Mucosa of rectum (tissue), 2 donors: ENCODE measurements at regions not wholly inside any gene's neighbourhood (a gene's known extent, or its start where the extent isn't known, plus 50 kb on each side); places are given as distances from the start of the nearest gene placed in this dataset.

Experiments used
- H3K27ac ChIP-seq, 2 donors: one replicate each; pipeline ENCODE4 v1.7.0; 2013; ENCODE audit warnings: inconsistent platforms in 2 of 2, low read depth in 2 of 2, low read length in 2 of 2
- H3K27me3 ChIP-seq, 2 donors: one replicate each; pipeline ENCODE4 v1.7.0; 2013; ENCODE audit warnings: low read length in 2 of 2; ENCODE audit not compliant: control insufficient read depth in 2 of 2, insufficient read depth in 2 of 2
- H3K36me3 ChIP-seq, 2 donors: one replicate each; pipeline ENCODE4 v1.7.0; 2013; ENCODE audit warnings: low read length in 2 of 2; ENCODE audit not compliant: control insufficient read depth in 2 of 2, insufficient read depth in 2 of 2
- H3K4me1 ChIP-seq, 2 donors: one replicate each; pipeline ENCODE4 v1.7.0; 2013; ENCODE audit warnings: low read length in 2 of 2, mild to moderate bottlenecking in 1 of 2; ENCODE audit not compliant: control insufficient read depth in 2 of 2, insufficient read depth in 2 of 2
- H3K4me3 ChIP-seq, 2 donors: one replicate each; pipeline ENCODE4 v1.7.0; 2013; ENCODE audit warnings: low read length in 2 of 2
- H3K9ac ChIP-seq, 2 donors: one replicate each; pipeline ENCODE4 v1.7.0; 2013; ENCODE audit warnings: low read length in 2 of 2, low read depth in 1 of 2, mild to moderate bottlenecking in 1 of 2
- H3K9me3 ChIP-seq, 2 donors: one replicate each; pipeline ENCODE4 v1.7.0; 2013; ENCODE audit warnings: low read length in 2 of 2; ENCODE audit not compliant: control insufficient read depth in 2 of 2
- donor health status: healthy.
- donor health status: Normal muscosa, but diverticular disease.

- Histone ChIP-seq H3K27me3 (no peaks in the 10 kb centered on the region), H3K27ac (no peak overlapping the region), H3K4me3 (no peak overlapping the region), H3K36me3 (no peaks in the 10 kb centered on the region), H3K4me1 (no peaks in the 10 kb centered on the region), H3K9ac (no peak overlapping the region), H3K9me3 (no peaks in the 10 kb centered on the region)
Observed at GRCh38 chr2:196314157-196314556, 142.8 kb upstream of the STK17B start.

- no peak overlapping the region for H3K4me3 ChIP-seq
- H3K27ac ChIP-seq: no peak overlapping the region
- H3K9me3 ChIP-seq: no peaks in the 10 kb centered on the region
- H3K9ac ChIP-seq: no peak overlapping the region
- H3K36me3 ChIP-seq: no peaks in the 10 kb centered on the region
- no peaks in the 10 kb centered on the region for H3K4me1 ChIP-seq
- H3K27me3 ChIP-seq: no peaks in the 10 kb centered on the region
Observed at GRCh38 chr2:196314780-196315179, 143.4 kb upstream of the STK17B start.

- Histone ChIP-seq H3K4me1 (no peaks in the 10 kb centered on the region), H3K4me3 (no peak overlapping the region), H3K27me3 (no peaks in the 10 kb centered on the region), H3K9me3 (no peaks in the 10 kb centered on the region), H3K27ac (no peak overlapping the region), H3K9ac (no peak overlapping the region), H3K36me3 (no peaks in the 10 kb centered on the region)
Observed at GRCh38 chr2:196315388-196316049, 144.1 kb upstream of the STK17B start.

GRCh38 chr2:196316050-196316430, 144.7 kb upstream of the STK17B start:
- no peak overlapping the region for H3K9ac ChIP-seq
- H3K4me3 ChIP-seq: no peak overlapping the region
- H3K36me3 ChIP-seq: no peaks in the 10 kb centered on the region
- H3K9me3 ChIP-seq: no peaks in the 10 kb centered on the region
- no peaks in the 10 kb centered on the region for H3K27me3 ChIP-seq
- H3K4me1 ChIP-seq: no peaks in the 10 kb centered on the region
- no peak overlapping the region for H3K27ac ChIP-seq

- no peaks in the 10 kb centered on the region for H3K27me3 ChIP-seq
- no peaks in the 10 kb centered on the region for H3K36me3 ChIP-seq
- no peaks in the 10 kb centered on the region for H3K9me3 ChIP-seq
- H3K27ac ChIP-seq: no peak overlapping the region
- H3K4me3 ChIP-seq: no peak overlapping the region
- H3K4me1 ChIP-seq: no peaks in the 10 kb centered on the region
- H3K9ac ChIP-seq: no peak overlapping the region
Observed at GRCh38 chr2:196318517-196319377, 147.4 kb upstream of the STK17B start.

- Histone ChIP-seq H3K4me3 (no peak overlapping the region), H3K27ac (no peak overlapping the region), H3K9ac (no peak overlapping the region), H3K9me3 (no peaks in the 10 kb centered on the region), H3K36me3 (no peaks in the 10 kb centered on the region), H3K27me3 (no peaks in the 10 kb centered on the region), H3K4me1 (no peaks in the 10 kb centered on the region)
Observed at GRCh38 chr2:196322973-196323810, 151.8 kb upstream of the STK17B start.

- no peaks in the 10 kb centered on the region for H3K27me3 ChIP-seq
- no peaks in the 10 kb centered on the region for H3K36me3 ChIP-seq
- no peaks in the 10 kb centered on the region for H3K4me1 ChIP-seq
- H3K4me3 ChIP-seq: no peak overlapping the region
- no peak overlapping the region for H3K9ac ChIP-seq
- no peaks in the 10 kb centered on the region for H3K9me3 ChIP-seq
- no peak overlapping the region for H3K27ac ChIP-seq
Observed at GRCh38 chr2:196324211-196324610, 152.8 kb upstream of the STK17B start.

GRCh38 chr2:196328088-196328680, 156.8 kb upstream of the STK17B start:
- Histone ChIP-seq H3K9ac (no peak overlapping the region), H3K27me3 (no peaks in the 10 kb centered on the region), H3K9me3 (no peaks in the 10 kb centered on the region), H3K27ac (no peak overlapping the region), H3K4me1 (peaks cover 0 to 2% of the 10 kb centered on the region in 2 donors), H3K4me3 (no peak overlapping the region), H3K36me3 (no peaks in the 10 kb centered on the region)

GRCh38 chr2:196329959-196330358, 158.6 kb upstream of the STK17B start:
- Histone ChIP-seq H3K4me1 (peaks cover 0 to 2% of the 10 kb centered on the region in 2 donors), H3K9me3 (no peaks in the 10 kb centered on the region), H3K36me3 (no peaks in the 10 kb centered on the region), H3K27me3 (no peaks in the 10 kb centered on the region), H3K4me3 (no peak overlapping the region), H3K27ac (no peak overlapping the region), H3K9ac (no peak overlapping the region)
